ENCODE measurements at regions not wholly inside any gene's neighbourhood (a gene's known extent, or its start where the extent isn't known, plus 50 kb on each side); places are given as distances from the start of the nearest gene placed in this dataset.

DNA sequence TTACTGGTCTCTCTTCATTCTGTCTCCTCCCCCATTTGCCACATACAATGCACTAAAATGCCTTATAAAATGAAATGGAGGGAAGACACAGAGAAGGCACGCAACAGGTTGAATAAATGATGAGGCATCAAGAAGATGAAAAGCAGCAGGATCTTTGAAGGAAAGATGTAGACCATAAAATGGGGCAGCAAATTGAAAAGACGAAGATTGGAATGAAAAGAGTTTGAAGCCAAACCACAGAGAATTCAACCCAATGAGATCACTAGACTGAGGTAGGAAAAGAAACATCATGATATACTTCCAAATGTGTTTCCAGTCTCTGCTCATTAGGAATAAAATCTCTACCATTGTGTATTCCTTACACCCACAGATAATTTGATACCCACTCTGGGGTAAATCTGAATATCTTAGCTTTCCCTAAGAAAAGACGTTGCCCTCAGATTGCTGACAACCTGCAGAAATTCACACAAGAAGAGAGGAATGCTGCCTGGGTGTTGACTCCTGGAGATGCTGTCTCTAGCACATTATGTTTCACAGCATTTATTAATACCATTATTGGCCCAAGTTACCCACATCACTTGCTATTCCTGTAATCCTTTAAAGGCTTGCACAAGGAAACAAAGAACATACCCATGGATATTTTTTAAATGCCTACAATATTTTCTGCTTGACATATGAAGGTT, 230.9 kb downstream of the LTN1 start:
- H3K27ac ChIP-seq (ENCODE audit: low read length) = no peak overlapping the region
- ATAC-seq (no peak), DNase-seq (ENCODE audit: low read depth, low spot score) (no peak)
- H3K4me3 ChIP-seq (ENCODE audit: low read depth in 2 of 2, low read length in 2 of 2) = no peak overlapping the region
- BruUV-seq (replicated peaks) = no TSS peak
- no peaks in the 10 kb centered on the region for H3K36me3 ChIP-seq (ENCODE audit: control insufficient read depth, insufficient read depth, low read length)
- in situ Hi-C loops (cut with HindIII; ENCODE audit: low pct_unique_long_range_greater_than_20kb, low sequenced_read_pairs) (no loop called here), intact Hi-C loops (cut with micrococcal nuclease; ENCODE audit: unreplicated experiment) (no loop called here)
- ChIA-PET CTCF (no interaction called here), POLR2A (no interaction called here)
- H3K27me3 ChIP-seq (ENCODE audit: control insufficient read depth, insufficient read depth, low read length) = no peaks in the 10 kb centered on the region
- no peaks in the 10 kb centered on the region for H3K4me1 ChIP-seq (ENCODE audit: control insufficient read depth, insufficient read depth, low read length)
- TF ChIP-seq POLR2AphosphoS5 (IDR thresholded peaks at IDR 0.05; ENCODE audit: low read depth, low read length) = no peak
- no peak for TF ChIP-seq SIN3A (IDR thresholded peaks at IDR 0.05; ENCODE audit: borderline replicate concordance, insufficient read depth, low read depth, low read length)
- TF ChIP-seq TCF7L2 (IDR thresholded peaks at IDR 0.05; ENCODE audit: low read depth, low read length) = no peak
- TF ChIP-seq, protein P1, sequence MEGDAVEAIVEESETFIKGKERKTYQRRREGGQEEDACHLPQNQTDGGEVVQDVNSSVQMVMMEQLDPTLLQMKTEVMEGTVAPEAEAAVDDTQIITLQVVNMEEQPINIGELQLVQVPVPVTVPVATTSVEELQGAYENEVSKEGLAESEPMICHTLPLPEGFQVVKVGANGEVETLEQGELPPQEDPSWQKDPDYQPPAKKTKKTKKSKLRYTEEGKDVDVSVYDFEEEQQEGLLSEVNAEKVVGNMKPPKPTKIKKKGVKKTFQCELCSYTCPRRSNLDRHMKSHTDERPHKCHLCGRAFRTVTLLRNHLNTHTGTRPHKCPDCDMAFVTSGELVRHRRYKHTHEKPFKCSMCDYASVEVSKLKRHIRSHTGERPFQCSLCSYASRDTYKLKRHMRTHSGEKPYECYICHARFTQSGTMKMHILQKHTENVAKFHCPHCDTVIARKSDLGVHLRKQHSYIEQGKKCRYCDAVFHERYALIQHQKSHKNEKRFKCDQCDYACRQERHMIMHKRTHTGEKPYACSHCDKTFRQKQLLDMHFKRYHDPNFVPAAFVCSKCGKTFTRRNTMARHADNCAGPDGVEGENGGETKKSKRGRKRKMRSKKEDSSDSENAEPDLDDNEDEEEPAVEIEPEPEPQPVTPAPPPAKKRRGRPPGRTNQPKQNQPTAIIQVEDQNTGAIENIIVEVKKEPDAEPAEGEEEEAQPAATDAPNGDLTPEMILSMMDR (IDR thresholded peaks at IDR 0.05) = no peak
- TF ChIP-seq REST (IDR thresholded peaks at IDR 0.05; ENCODE audit: insufficient read depth in 1 of 2, low read depth in 2 of 2, low read length in 1 of 2) = no peak
- no peaks in the 10 kb centered on the region for H3K9me3 ChIP-seq (ENCODE audit: control insufficient read depth, insufficient read depth, low read depth, low read length)

- TF ChIP-seq POLR2AphosphoS5 (IDR thresholded peaks at IDR 0.05; ENCODE audit: low read depth, low read length) (no peak), REST (IDR thresholded peaks at IDR 0.05; ENCODE audit: insufficient read depth in 1 of 2, low read depth in 2 of 2, low read length in 1 of 2) (no peak), SIN3A (IDR thresholded peaks at IDR 0.05; ENCODE audit: borderline replicate concordance, insufficient read depth, low read depth, low read length) (no peak), TCF7L2 (IDR thresholded peaks at IDR 0.05; ENCODE audit: low read depth, low read length) (no peak)
- TF ChIP-seq, protein P1 (IDR thresholded peaks at IDR 0.05) = no peak
- no peaks in the 10 kb centered on the region for H3K4me1 ChIP-seq (ENCODE audit: control insufficient read depth, insufficient read depth, low read length)
- ATAC-seq (no peak), DNase-seq (ENCODE audit: low read depth, low spot score) (no peak)
- no TSS peak for BruUV-seq (replicated peaks)
- no peak overlapping the region for H3K27ac ChIP-seq (ENCODE audit: low read length)
- H3K36me3 ChIP-seq (ENCODE audit: control insufficient read depth, insufficient read depth, low read length) = no peaks in the 10 kb centered on the region
- no peaks in the 10 kb centered on the region for H3K27me3 ChIP-seq (ENCODE audit: control insufficient read depth, insufficient read depth, low read length)
- intact Hi-C loops (cut with micrococcal nuclease; ENCODE audit: unreplicated experiment) (no loop called here), in situ Hi-C loops (cut with HindIII; ENCODE audit: low pct_unique_long_range_greater_than_20kb, low sequenced_read_pairs) (no loop called here)
- no peaks in the 10 kb centered on the region for H3K9me3 ChIP-seq (ENCODE audit: control insufficient read depth, insufficient read depth, low read depth, low read length)
- CTCF ChIA-PET = no interaction called here
- POLR2A ChIA-PET = no interaction called here
- no peak overlapping the region for H3K4me3 ChIP-seq (ENCODE audit: low read depth in 2 of 2, low read length in 2 of 2)
Observed at GRCh38 chr21:28758883-28759242, 233.8 kb downstream of the LTN1 start.
